Psoas muscle (tissue), 7 donors: ENCODE measurements at regions not wholly inside any gene's neighbourhood (a gene's known extent, or its start where the extent isn't known, plus 50 kb on each side); places are given as distances from the start of the nearest gene placed in this dataset.

Source experiments
- ATAC-seq, 4 donors: fragments of 200-7000 bp; cut with Tn5 transposase; one replicate each; pipeline ENCODE4 v1.9.1; 2020; ENCODE audit warnings: moderate library complexity in 3 of 4, mild to moderate bottlenecking in 2 of 4
- DNase-seq, 2 donors: peaks; one replicate each; pipeline ENCODE4 v3.0.0-alpha.2; 2020
- H3K27ac ChIP-seq: fragments of 200-600 bp; one replicate; pipeline ENCODE4 v1.8.0; 2022
- H3K27me3 ChIP-seq, 3 donors: fragments of 200-600 bp in 1 of 3; one replicate each; pipeline versions ENCODE4 v1.6.1 to v1.8.0; 2013 to 2022; ENCODE audit warnings: low read length in 2 of 3, mild to moderate bottlenecking in 2 of 3, moderate library complexity in 1 of 3; ENCODE audit not compliant: insufficient read depth in 3 of 3
- H3K36me3 ChIP-seq, 2 donors: fragments of 200-600 bp in 1 of 2; one replicate each; pipeline versions ENCODE4 v1.6.1 to v1.8.0; 2013 to 2022; ENCODE audit warnings: low read depth in 1 of 2, mild to moderate bottlenecking in 1 of 2, moderate library complexity in 1 of 2; ENCODE audit not compliant: insufficient read depth in 1 of 2
- H3K4me1 ChIP-seq: fragments of 200-600 bp; one replicate; pipeline ENCODE4 v1.8.0; 2022
- H3K4me3 ChIP-seq: fragments of 200-600 bp; one replicate; pipeline ENCODE4 v1.8.0; 2022; ENCODE audit warnings: mild to moderate bottlenecking
- H3K9me3 ChIP-seq: fragments of 200-600 bp; one replicate; pipeline ENCODE4 v1.8.0; 2022
- CTCF ChIP-seq: fragments of 200-600 bp; IDR thresholded peaks from one replicate; pipeline ENCODE4 v1.8.0; 2022; ENCODE audit warnings: antibody characterized with exemption
- WGBS, 3 donors: extraction: QIAGEN DNeasy Blood & Tissue Kit; methylation state at CpG; one replicate each; pipeline versions ENCODE4 v1.1.6 to v1.1.7; 2013; 5-methylcytosine and 5-hydroxymethylcytosine counted together
- intact Hi-C, 2 donors: fragments of 100-400 bp; cut with DNase I; formaldehyde crosslinking; loops; one replicate each; pipeline versions ENCODE4 v1.11.0 to v1.14.2; 2022
- donor health status: healthy with polysubstance abuse.
- donor health status: DM: no; HTN: no; CAD: no; lungs with moderate emphysema.
- donor health status: Bipolar disorder and iron deficiency.
- donor health status: healthy.
- donor health status: DM: yes; HTN: yes; CAD: no.
- donor health status: DM: no; HTN: no; CAD: no.
- donor health status: DM: yes; HTN: yes; CAD: no.

GRCh38 chr2:155528034-155528433 lies 804.5 kb downstream of the NR4A2 start:
- H3K27ac ChIP-seq, result no peak overlapping the region
- WGBS, 3 donors, result 88 to 94% (median 93%) methylated on average over 1 of the region's 1 CpG

GRCh38 chr2:155525199-155525598 lies 807.3 kb downstream of the NR4A2 start:
- Histone ChIP-seq H3K4me3 (no peak overlapping the region), H3K4me1 (no peaks in the 10 kb centered on the region), H3K36me3 (no peaks in the 10 kb centered on the region), H3K27ac (no peak overlapping the region), H3K27me3 (no peaks in the 10 kb centered on the region), H3K9me3 (no peaks in the 10 kb centered on the region)
- ATAC-seq, result no peak
- 25 to 43% (median 28%) methylated on average over 4 of the region's 4 CpGs for WGBS, 3 donors
- DNase-seq, result no peak
- no peak for TF ChIP-seq CTCF
- intact Hi-C loops, result no loop called here

More at GRCh38 chr2:155528034-155528433, 804.5 kb downstream of the NR4A2 start:
- Histone ChIP-seq H3K27me3 (no peaks in the 10 kb centered on the region), H3K4me1 (no peaks in the 10 kb centered on the region), H3K4me3 (no peak overlapping the region), H3K36me3 (no peaks in the 10 kb centered on the region), H3K9me3 (no peaks in the 10 kb centered on the region)
- ATAC-seq (no peak), DNase-seq (no peak)
- no peak for TF ChIP-seq CTCF
- intact Hi-C loops, result no loop called here

- whole genome bisulfite sequencing, 3 donors, result 94 to 97% (median 95%) methylated on average over 2 of the region's 2 CpGs
- no peak overlapping the region for H3K4me3 ChIP-seq
- no peaks in the 10 kb centered on the region for H3K36me3 ChIP-seq
- H3K9me3 ChIP-seq, result no peaks in the 10 kb centered on the region
- no peaks in the 10 kb centered on the region for H3K4me1 ChIP-seq
- no peak for ATAC-seq
- no peak overlapping the region for H3K27ac ChIP-seq
- no peaks in the 10 kb centered on the region for H3K27me3 ChIP-seq
- no peak for TF ChIP-seq CTCF
- intact Hi-C loops, result no loop called here
- no peak for DNase-seq
These were observed 812.9 kb downstream of the NR4A2 start for GRCh38 chr2:155519529-155520130.

- DNase-seq (no peak), ATAC-seq (no peak)
- no peaks in the 10 kb centered on the region for H3K27me3 ChIP-seq
- no peaks in the 10 kb centered on the region for H3K4me1 ChIP-seq
- H3K4me3 ChIP-seq, result no peak overlapping the region
- intact Hi-C loops, result no loop called here
- no peak for TF ChIP-seq CTCF
- no peaks in the 10 kb centered on the region for H3K36me3 ChIP-seq
- H3K9me3 ChIP-seq, result no peaks in the 10 kb centered on the region
- 63 to 65% (median 65%) methylated on average over 3 of the region's 3 CpGs for WGBS, 3 donors
- no peak overlapping the region for H3K27ac ChIP-seq
These were observed 814.4 kb downstream of the NR4A2 start for GRCh38 chr2:155518094-155518493.

GRCh38 chr2:155517362-155517761 lies 815.2 kb downstream of the NR4A2 start:
- no peaks in the 10 kb centered on the region for H3K27me3 ChIP-seq
- intact Hi-C loops, result no loop called here
- WGBS, 3 donors, result 53 to 75% (median 64%) methylated on average over 1 of the region's 1 CpG
- H3K4me1 ChIP-seq, result no peaks in the 10 kb centered on the region
- no peaks in the 10 kb centered on the region for H3K36me3 ChIP-seq
- H3K9me3 ChIP-seq, result no peaks in the 10 kb centered on the region
- H3K4me3 ChIP-seq, result no peak overlapping the region
- H3K27ac ChIP-seq, result no peak overlapping the region
- no peak for ATAC-seq
- no peak for DNase-seq
- TF ChIP-seq CTCF, result no peak
